GM23338 (cell line): ENCODE measurements at regions not wholly inside any gene's neighbourhood (a gene's known extent, or its start where the extent isn't known, plus 50 kb on each side); places are given as distances from the start of the nearest gene placed in this dataset.
A peak's percentile ranks its signal among the peaks of the same experiment; 100 is the strongest.

ENCODE experiments used
- ATAC-seq: fragments of 200-7000 bp; cut with Tn5 transposase; 3 replicates; pipeline ENCODE4 v1.9.1; 2020
- DNase-seq: peaks from one replicate; pipeline ENCODE4 v3.0.0-alpha.2; 2015; ENCODE audit warnings: low spot score
- H2AFZ ChIP-seq: fragments of 200-600 bp; sonication (generic); 2 replicates; pipeline ENCODE4 v1.8.0; 2016; ENCODE audit warnings: antibody characterized with exemption, mild to moderate bottlenecking, moderate library complexity
- H3F3A ChIP-seq: fragments of 200-600 bp; sonication (generic); replicated peaks from 2 replicates; pipeline ENCODE4 v1.8.0; 2017; ENCODE audit warnings: antibody characterized with exemption, mixed run types, low read depth
- H3K27ac ChIP-seq: fragments of 200-600 bp; sonication (generic); 2 replicates; pipeline ENCODE4 v1.6.1; 2016; ENCODE audit warnings: low read depth
- H3K27me3 ChIP-seq: fragments of 200-600 bp; sonication (generic); 2 replicates; pipeline ENCODE4 v1.8.0; 2016; ENCODE audit warnings: mild to moderate bottlenecking, mixed run types, moderate library complexity; ENCODE audit not compliant: insufficient read depth
- H3K36me3 ChIP-seq: fragments of 200-600 bp; sonication (generic); 2 replicates; pipeline ENCODE4 v1.8.0; 2016; ENCODE audit warnings: mild to moderate bottlenecking; ENCODE audit not compliant: insufficient read depth
- H3K4me1 ChIP-seq: fragments of 200-600 bp; sonication (generic); 2 replicates; pipeline ENCODE4 v1.8.0; 2016; ENCODE audit warnings: mild to moderate bottlenecking, moderate library complexity; ENCODE audit not compliant: insufficient read depth
- H3K4me2 ChIP-seq: fragments of 200-600 bp; sonication (generic); 2 replicates; pipeline ENCODE4 v1.7.1; 2017; ENCODE audit warnings: mixed run types
- H3K4me3 ChIP-seq: fragments of 200-600 bp; sonication (generic); 2 replicates; pipeline ENCODE4 v1.6.1; 2016; ENCODE audit warnings: mixed run types
- H3K79me2 ChIP-seq: fragments of 200-600 bp; sonication (generic); replicated peaks from 2 replicates; pipeline ENCODE4 v1.8.0; 2017; ENCODE audit warnings: mild to moderate bottlenecking; ENCODE audit not compliant: insufficient read depth
- H3K9me2 ChIP-seq: fragments of 200-600 bp; sonication (generic); 2 replicates; pipeline ENCODE4 v1.8.0; 2017; ENCODE audit not compliant: insufficient read depth
- H4K20me1 ChIP-seq: fragments of 200-600 bp; sonication (generic); replicated peaks from 2 replicates; pipeline ENCODE4 v1.8.0; 2017; ENCODE audit warnings: mild to moderate bottlenecking; ENCODE audit not compliant: insufficient read depth
- H3K27ac Mint-ChIP-seq: 2 replicates; pipeline ENCODE4 v1.8.0; 2020; ENCODE audit warnings: inconsistent platforms, mild to moderate bottlenecking, moderate library complexity, mixed read lengths
- H3K27me3 Mint-ChIP-seq: 3 replicates; pipeline ENCODE4 v1.8.0; 2022; ENCODE audit warnings: low read depth, mild to moderate bottlenecking, moderate library complexity, mixed read lengths, inconsistent platforms; ENCODE audit not compliant: insufficient read depth, poor library complexity
- H3K36me3 Mint-ChIP-seq: 3 replicates; pipeline ENCODE4 v1.8.0; 2021; ENCODE audit warnings: low read depth, mild to moderate bottlenecking, inconsistent platforms, moderate library complexity, mixed read lengths
- H3K4me1 Mint-ChIP-seq: 3 replicates; pipeline ENCODE4 v1.8.0; 2020; ENCODE audit warnings: mild to moderate bottlenecking, inconsistent platforms, mixed read lengths
- H3K4me3 Mint-ChIP-seq: 3 replicates; pipeline ENCODE4 v1.8.0; 2021; ENCODE audit warnings: moderate library complexity, mild to moderate bottlenecking, inconsistent platforms, mixed read lengths
- H3K9me3 Mint-ChIP-seq: 3 replicates; pipeline ENCODE4 v1.8.0; 2020; ENCODE audit warnings: moderate library complexity, mild to moderate bottlenecking, inconsistent platforms, mixed read lengths
- EZH2 ChIP-seq: fragments of 200-600 bp; sonication (generic); IDR thresholded peaks from one replicate; pipeline ENCODE4 v1.8.0; 2017; ENCODE audit warnings: antibody characterized with exemption, mild to moderate bottlenecking, low read depth; ENCODE audit not compliant: unreplicated experiment
- JUNB ChIP-seq: IDR thresholded peaks from one replicate; pipeline ENCODE4 v1.6.1; 2016; ENCODE audit warnings: antibody characterized with exemption; ENCODE audit not compliant: unreplicated experiment
- STAT1 ChIP-seq: IDR thresholded peaks from one replicate; pipeline ENCODE4 v1.6.1; 2016; ENCODE audit warnings: antibody characterized with exemption; ENCODE audit not compliant: unreplicated experiment
- ZNF114 ChIP-seq: fragments of 250-450 bp; sonication (Bioruptor Pico); IDR thresholded peaks from 2 replicates; pipeline ENCODE4 v1.5.0; 2020; ENCODE audit warnings: mild to moderate bottlenecking, moderate library complexity
- ZNF331 ChIP-seq: fragments of 250-450 bp; sonication (Bioruptor Pico); IDR thresholded peaks from 2 replicates; pipeline ENCODE4 v1.5.0; 2020; ENCODE audit warnings: low read depth, mild to moderate bottlenecking, moderate library complexity
- TF ChIP-seq, protein P1 (sequence below): fragments of 250-450 bp; sonication (Bioruptor Pico); IDR thresholded peaks from 2 replicates; pipeline ENCODE4 v1.5.0; 2020; ENCODE audit warnings: mild to moderate bottlenecking, moderate library complexity
- TF ChIP-seq, protein P2 (sequence below): IDR thresholded peaks from one replicate; pipeline ENCODE4 v1.6.1; 2018; ENCODE audit warnings: antibody characterized with exemption; ENCODE audit not compliant: unreplicated experiment

DNA sequence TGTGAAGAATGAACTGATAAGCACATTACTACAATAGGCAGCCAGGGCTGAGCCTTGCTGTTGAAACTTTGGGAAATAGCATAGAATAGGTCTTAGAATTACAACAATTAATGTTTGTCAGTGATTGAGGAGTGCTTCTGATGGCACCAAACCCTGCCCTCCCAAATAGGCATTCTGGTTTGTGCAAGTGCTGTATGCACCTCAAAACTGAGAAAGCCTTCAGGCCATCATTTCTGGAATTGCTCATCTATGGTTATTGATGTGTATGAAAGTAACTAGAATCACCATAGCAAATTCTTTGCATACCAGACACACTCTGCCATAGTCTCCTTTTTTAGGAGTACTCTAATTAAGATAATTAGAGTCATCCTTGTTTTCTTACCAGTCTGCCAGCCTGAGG is 585.0 kb upstream of the MBL2 start:
- TF ChIP-seq, protein P1, sequence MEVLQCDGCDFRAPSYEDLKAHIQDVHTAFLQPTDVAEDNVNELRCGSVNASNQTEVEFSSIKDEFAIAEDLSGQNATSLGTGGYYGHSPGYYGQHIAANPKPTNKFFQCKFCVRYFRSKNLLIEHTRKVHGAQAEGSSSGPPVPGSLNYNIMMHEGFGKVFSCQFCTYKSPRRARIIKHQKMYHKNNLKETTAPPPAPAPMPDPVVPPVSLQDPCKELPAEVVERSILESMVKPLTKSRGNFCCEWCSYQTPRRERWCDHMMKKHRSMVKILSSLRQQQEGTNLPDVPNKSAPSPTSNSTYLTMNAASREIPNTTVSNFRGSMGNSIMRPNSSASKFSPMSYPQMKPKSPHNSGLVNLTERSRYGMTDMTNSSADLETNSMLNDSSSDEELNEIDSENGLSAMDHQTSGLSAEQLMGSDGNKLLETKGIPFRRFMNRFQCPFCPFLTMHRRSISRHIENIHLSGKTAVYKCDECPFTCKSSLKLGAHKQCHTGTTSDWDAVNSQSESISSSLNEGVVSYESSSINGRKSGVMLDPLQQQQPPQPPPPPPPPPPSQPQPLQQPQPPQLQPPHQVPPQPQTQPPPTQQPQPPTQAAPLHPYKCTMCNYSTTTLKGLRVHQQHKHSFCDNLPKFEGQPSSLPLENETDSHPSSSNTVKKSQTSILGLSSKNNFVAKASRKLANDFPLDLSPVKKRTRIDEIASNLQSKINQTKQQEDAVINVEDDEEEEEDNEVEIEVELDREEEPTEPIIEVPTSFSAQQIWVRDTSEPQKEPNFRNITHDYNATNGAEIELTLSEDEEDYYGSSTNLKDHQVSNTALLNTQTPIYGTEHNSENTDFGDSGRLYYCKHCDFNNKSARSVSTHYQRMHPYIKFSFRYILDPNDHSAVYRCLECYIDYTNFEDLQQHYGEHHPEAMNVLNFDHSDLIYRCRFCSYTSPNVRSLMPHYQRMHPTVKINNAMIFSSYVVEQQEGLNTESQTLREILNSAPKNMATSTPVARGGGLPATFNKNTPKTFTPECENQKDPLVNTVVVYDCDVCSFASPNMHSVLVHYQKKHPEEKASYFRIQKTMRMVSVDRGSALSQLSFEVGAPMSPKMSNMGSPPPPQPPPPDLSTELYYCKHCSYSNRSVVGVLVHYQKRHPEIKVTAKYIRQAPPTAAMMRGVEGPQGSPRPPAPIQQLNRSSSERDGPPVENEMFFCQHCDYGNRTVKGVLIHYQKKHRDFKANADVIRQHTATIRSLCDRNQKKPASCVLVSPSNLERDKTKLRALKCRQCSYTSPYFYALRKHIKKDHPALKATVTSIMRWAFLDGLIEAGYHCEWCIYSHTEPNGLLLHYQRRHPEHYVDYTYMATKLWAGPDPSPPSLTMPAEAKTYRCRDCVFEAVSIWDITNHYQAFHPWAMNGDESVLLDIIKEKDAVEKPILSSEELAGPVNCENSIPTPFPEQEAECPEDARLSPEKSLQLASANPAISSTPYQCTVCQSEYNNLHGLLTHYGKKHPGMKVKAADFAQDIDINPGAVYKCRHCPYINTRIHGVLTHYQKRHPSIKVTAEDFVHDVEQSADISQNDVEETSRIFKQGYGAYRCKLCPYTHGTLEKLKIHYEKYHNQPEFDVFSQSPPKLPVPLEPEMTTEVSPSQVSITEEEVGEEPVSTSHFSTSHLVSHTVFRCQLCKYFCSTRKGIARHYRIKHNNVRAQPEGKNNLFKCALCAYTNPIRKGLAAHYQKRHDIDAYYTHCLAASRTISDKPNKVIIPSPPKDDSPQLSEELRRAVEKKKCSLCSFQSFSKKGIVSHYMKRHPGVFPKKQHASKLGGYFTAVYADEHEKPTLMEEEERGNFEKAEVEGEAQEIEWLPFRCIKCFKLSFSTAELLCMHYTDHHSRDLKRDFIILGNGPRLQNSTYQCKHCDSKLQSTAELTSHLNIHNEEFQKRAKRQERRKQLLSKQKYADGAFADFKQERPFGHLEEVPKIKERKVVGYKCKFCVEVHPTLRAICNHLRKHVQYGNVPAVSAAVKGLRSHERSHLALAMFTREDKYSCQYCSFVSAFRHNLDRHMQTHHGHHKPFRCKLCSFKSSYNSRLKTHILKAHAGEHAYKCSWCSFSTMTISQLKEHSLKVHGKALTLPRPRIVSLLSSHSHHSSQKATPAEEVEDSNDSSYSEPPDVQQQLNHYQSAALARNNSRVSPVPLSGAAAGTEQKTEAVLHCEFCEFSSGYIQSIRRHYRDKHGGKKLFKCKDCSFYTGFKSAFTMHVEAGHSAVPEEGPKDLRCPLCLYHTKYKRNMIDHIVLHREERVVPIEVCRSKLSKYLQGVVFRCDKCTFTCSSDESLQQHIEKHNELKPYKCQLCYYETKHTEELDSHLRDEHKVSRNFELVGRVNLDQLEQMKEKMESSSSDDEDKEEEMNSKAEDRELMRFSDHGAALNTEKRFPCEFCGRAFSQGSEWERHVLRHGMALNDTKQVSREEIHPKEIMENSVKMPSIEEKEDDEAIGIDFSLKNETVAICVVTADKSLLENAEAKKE = no peak
- TF ChIP-seq JUNB = no peak
- no peak for TF ChIP-seq ZNF114 (CRISPR knock-in tag)
- TF ChIP-seq, protein P2, sequence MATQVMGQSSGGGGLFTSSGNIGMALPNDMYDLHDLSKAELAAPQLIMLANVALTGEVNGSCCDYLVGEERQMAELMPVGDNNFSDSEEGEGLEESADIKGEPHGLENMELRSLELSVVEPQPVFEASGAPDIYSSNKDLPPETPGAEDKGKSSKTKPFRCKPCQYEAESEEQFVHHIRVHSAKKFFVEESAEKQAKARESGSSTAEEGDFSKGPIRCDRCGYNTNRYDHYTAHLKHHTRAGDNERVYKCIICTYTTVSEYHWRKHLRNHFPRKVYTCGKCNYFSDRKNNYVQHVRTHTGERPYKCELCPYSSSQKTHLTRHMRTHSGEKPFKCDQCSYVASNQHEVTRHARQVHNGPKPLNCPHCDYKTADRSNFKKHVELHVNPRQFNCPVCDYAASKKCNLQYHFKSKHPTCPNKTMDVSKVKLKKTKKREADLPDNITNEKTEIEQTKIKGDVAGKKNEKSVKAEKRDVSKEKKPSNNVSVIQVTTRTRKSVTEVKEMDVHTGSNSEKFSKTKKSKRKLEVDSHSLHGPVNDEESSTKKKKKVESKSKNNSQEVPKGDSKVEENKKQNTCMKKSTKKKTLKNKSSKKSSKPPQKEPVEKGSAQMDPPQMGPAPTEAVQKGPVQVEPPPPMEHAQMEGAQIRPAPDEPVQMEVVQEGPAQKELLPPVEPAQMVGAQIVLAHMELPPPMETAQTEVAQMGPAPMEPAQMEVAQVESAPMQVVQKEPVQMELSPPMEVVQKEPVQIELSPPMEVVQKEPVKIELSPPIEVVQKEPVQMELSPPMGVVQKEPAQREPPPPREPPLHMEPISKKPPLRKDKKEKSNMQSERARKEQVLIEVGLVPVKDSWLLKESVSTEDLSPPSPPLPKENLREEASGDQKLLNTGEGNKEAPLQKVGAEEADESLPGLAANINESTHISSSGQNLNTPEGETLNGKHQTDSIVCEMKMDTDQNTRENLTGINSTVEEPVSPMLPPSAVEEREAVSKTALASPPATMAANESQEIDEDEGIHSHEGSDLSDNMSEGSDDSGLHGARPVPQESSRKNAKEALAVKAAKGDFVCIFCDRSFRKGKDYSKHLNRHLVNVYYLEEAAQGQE = no peak
- TF ChIP-seq EZH2 = no peak
- TF ChIP-seq ZNF331 (CRISPR knock-in tag) = no peak
- TF ChIP-seq STAT1 = no peak
- H4K20me1 ChIP-seq = no peaks in the 10 kb centered on the region
- ATAC-seq (no peak), DNase-seq (no peak)
- Mint-ChIP-seq H3K4me1 (peaks cover 32% of the 10 kb centered on the region), H3K27me3 (peaks cover 8% of the 10 kb centered on the region), H3K9me3 (peaks cover 14% of the 10 kb centered on the region), H3K27ac (no peak overlapping the region), H3K4me3 (no peak overlapping the region), H3K36me3 (peaks cover 41% of the 10 kb centered on the region)
- peak overlapping the region; percentile 97 for H3K27ac ChIP-seq
- H3K4me3 ChIP-seq = no peak overlapping the region
- H3K4me1 ChIP-seq = peaks cover 17% of the 10 kb centered on the region
- no peaks in the 10 kb centered on the region for H3K36me3 ChIP-seq
- no peaks in the 10 kb centered on the region for H3K27me3 ChIP-seq
- no peaks in the 10 kb centered on the region for H3F3A ChIP-seq
- no peaks in the 10 kb centered on the region for H3K79me2 ChIP-seq
- H2AFZ ChIP-seq = no peak overlapping the region
- peaks cover 3% of the 10 kb centered on the region; the same call in 1 of the 2 replicates for H3K9me2 ChIP-seq
- 0 out of 2 replicates have a peak overlapping the region, but pooled peaks have one; percentile 7 for H3K4me2 ChIP-seq
